ENCODE measurements at regions not wholly inside any gene's neighbourhood (a gene's known extent, or its start where the extent isn't known, plus 50 kb on each side); places are given as distances from the start of the nearest gene placed in this dataset.

GRCh38 chr6:103855750-103856149 lies 1004.0 kb downstream of the HACE1 start:
- H3K4me3 ChIP-seq, result no peak overlapping the region
- no peaks in the 10 kb centered on the region for H3K36me3 ChIP-seq
- no peaks in the 10 kb centered on the region for H3K27me3 ChIP-seq (ENCODE audit: low read depth)
- intact Hi-C loops (cut with micrococcal nuclease), result no loop called here
- H3K9me3 ChIP-seq (replicated peaks), result no peaks in the 10 kb centered on the region
- H3K4me1 ChIP-seq, result no peaks in the 10 kb centered on the region
- no peak overlapping the region for H3K27ac ChIP-seq (replicated peaks)
- DNase-seq, result no peak
- TF ChIP-seq, protein P1, sequence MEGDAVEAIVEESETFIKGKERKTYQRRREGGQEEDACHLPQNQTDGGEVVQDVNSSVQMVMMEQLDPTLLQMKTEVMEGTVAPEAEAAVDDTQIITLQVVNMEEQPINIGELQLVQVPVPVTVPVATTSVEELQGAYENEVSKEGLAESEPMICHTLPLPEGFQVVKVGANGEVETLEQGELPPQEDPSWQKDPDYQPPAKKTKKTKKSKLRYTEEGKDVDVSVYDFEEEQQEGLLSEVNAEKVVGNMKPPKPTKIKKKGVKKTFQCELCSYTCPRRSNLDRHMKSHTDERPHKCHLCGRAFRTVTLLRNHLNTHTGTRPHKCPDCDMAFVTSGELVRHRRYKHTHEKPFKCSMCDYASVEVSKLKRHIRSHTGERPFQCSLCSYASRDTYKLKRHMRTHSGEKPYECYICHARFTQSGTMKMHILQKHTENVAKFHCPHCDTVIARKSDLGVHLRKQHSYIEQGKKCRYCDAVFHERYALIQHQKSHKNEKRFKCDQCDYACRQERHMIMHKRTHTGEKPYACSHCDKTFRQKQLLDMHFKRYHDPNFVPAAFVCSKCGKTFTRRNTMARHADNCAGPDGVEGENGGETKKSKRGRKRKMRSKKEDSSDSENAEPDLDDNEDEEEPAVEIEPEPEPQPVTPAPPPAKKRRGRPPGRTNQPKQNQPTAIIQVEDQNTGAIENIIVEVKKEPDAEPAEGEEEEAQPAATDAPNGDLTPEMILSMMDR (IDR thresholded peaks at IDR 0.05; ENCODE audit: borderline replicate concordance), result no peak

GRCh38 chr6:103854059-103854458 lies 1005.7 kb downstream of the HACE1 start:
- Histone ChIP-seq H3K4me1 (no peaks in the 10 kb centered on the region), H3K27ac (replicated peaks) (no peak overlapping the region), H3K36me3 (no peaks in the 10 kb centered on the region), H3K4me3 (no peak overlapping the region), H3K9me3 (replicated peaks) (no peaks in the 10 kb centered on the region), H3K27me3 (ENCODE audit: low read depth) (no peaks in the 10 kb centered on the region)
- intact Hi-C loops (cut with micrococcal nuclease), result no loop called here
- TF ChIP-seq, protein P1 (IDR thresholded peaks at IDR 0.05; ENCODE audit: borderline replicate concordance), result no peak
- DNase-seq, result no peak

DNA sequence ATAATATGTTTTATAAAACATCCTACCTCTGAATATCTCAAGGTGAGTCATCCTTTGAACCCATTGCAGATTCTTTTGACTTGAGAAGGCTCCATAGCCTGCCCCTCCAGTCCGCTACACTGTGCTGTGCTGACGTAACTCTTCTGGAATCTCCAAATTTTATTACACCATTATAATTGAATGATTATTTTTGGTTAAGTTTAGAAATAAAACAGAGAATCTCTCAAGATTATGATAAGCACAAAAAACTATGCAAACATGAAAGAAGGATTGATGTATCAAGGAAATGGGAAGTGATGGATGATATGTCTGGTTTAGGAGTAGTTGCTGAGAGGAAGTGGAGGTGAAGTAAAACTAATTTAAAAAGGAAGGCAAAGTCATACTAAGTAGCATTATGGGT lies 1021.3 kb downstream of the HACE1 start:
- Histone ChIP-seq H3K4me3 (no peak overlapping the region), H3K36me3 (no peaks in the 10 kb centered on the region)
- DNase-seq, result no peak

GRCh38 chr6:103826209-103826608 lies 1033.5 kb downstream of the HACE1 start:
- intact Hi-C loops (cut with micrococcal nuclease), result no loop called here
- no peak for DNase-seq
- TF ChIP-seq, protein P1 (IDR thresholded peaks at IDR 0.05; ENCODE audit: borderline replicate concordance), result no peak

More for the DNA sequence above, 1021.3 kb downstream of the HACE1 start:
- Histone ChIP-seq H3K27ac (replicated peaks) (no peak overlapping the region), H3K4me1 (no peaks in the 10 kb centered on the region), H3K9me3 (replicated peaks) (no peaks in the 10 kb centered on the region), H3K27me3 (ENCODE audit: low read depth) (no peaks in the 10 kb centered on the region)
- TF ChIP-seq, protein P1 (IDR thresholded peaks at IDR 0.05; ENCODE audit: borderline replicate concordance), result no peak
- intact Hi-C loops (cut with micrococcal nuclease), result no loop called here

GRCh38 chr6:103820148-103820547 lies 1039.6 kb downstream of the HACE1 start:
- H3K4me1 ChIP-seq, result no peaks in the 10 kb centered on the region
- no peak overlapping the region for H3K27ac ChIP-seq (replicated peaks)
- DNase-seq, result no peak
- TF ChIP-seq, protein P1 (IDR thresholded peaks at IDR 0.05; ENCODE audit: borderline replicate concordance), result no peak
- H3K4me3 ChIP-seq, result no peak overlapping the region
- H3K9me3 ChIP-seq (replicated peaks), result peaks cover 13% of the 10 kb centered on the region
- H3K27me3 ChIP-seq (ENCODE audit: low read depth), result no peaks in the 10 kb centered on the region
- intact Hi-C loops (cut with micrococcal nuclease), result no loop called here
- no peaks in the 10 kb centered on the region for H3K36me3 ChIP-seq

More at GRCh38 chr6:103826209-103826608, 1033.5 kb downstream of the HACE1 start:
- Histone ChIP-seq H3K4me3 (no peak overlapping the region), H3K9me3 (replicated peaks) (peaks cover 9% of the 10 kb centered on the region), H3K27me3 (ENCODE audit: low read depth) (no peaks in the 10 kb centered on the region), H3K4me1 (no peaks in the 10 kb centered on the region), H3K36me3 (no peaks in the 10 kb centered on the region), H3K27ac (replicated peaks) (no peak overlapping the region)

DNA sequence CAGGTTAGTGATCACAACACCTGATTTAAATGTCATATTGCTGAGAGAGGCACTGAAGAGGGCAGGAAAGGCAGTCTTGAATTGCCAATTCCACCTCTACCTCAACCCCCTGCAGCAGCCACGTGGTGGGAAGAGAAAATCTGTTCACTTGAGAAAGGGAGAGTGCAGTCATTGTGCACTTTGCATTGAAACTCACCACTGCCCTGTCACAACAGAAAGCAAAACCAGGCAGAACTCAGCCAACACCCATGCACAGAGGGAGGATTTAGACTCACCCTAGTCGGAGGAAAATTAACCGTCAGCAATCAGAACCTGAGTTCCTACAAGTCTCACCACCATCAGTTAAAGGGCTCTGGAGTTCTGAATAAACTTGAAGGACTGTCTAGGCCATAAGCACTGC lies 1040.2 kb downstream of the HACE1 start:
- Histone ChIP-seq H3K9me3 (replicated peaks) (peaks cover 13% of the 10 kb centered on the region), H3K4me1 (no peaks in the 10 kb centered on the region), H3K27ac (replicated peaks) (no peak overlapping the region), H3K4me3 (no peak overlapping the region), H3K36me3 (no peaks in the 10 kb centered on the region), H3K27me3 (ENCODE audit: low read depth) (no peaks in the 10 kb centered on the region)
- no peak for DNase-seq
- intact Hi-C loops (cut with micrococcal nuclease), result no loop called here
- TF ChIP-seq, protein P1 (IDR thresholded peaks at IDR 0.05; ENCODE audit: borderline replicate concordance), result no peak

All from left ventricle myocardium inferior (tissue), 1 donor.